Liver (tissue), 3 donors: ENCODE measurements at regions not wholly inside any gene's neighbourhood (a gene's known extent, or its start where the extent isn't known, plus 50 kb on each side); places are given as distances from the start of the nearest gene placed in this dataset.

Experiments
- CTCF ChIP-seq: fragments of 150-350 bp; IDR thresholded peaks from 2 replicates; pipeline ENCODE4 v1.5.1; 2017; ENCODE audit warnings: improper control_type of control experiment, low read depth, low read length; ENCODE audit not compliant: missing input control
- EGR1 ChIP-seq, 2 donors: IDR thresholded peaks; 2 replicates each; pipeline ENCODE4 v1.6.1; 2016 to 2018; ENCODE audit warnings: antibody characterized with exemption in 2 of 2, low read depth in 2 of 2
- HNF4A ChIP-seq, 2 donors: conservative IDR thresholded peaks; 2 replicates each; pipeline ENCODE4 v1.6.1; 2016; ENCODE audit warnings: antibody characterized with exemption in 2 of 2, mild to moderate bottlenecking in 2 of 2
- HNF4G ChIP-seq: IDR thresholded peaks from 2 replicates; pipeline ENCODE4 v1.6.1; 2016; ENCODE audit warnings: antibody characterized with exemption
- MAX ChIP-seq: IDR thresholded peaks from 2 replicates; pipeline ENCODE4 v1.6.1; 2016; ENCODE audit warnings: antibody characterized with exemption
- NR2F2 ChIP-seq: IDR thresholded peaks from 2 replicates; pipeline ENCODE4 v1.6.1; 2016; ENCODE audit warnings: antibody characterized with exemption
- RAD21 ChIP-seq, 2 donors: IDR thresholded peaks; 2 replicates each; pipeline ENCODE4 v1.6.1; 2016; ENCODE audit warnings: antibody characterized with exemption in 2 of 2, mild to moderate bottlenecking in 2 of 2
- REST ChIP-seq: IDR thresholded peaks from 2 replicates; pipeline ENCODE4 v1.6.1; 2016; ENCODE audit warnings: antibody characterized with exemption, mild to moderate bottlenecking
- RXRA ChIP-seq, 2 donors: IDR thresholded peaks; 2 replicates each; pipeline ENCODE4 v1.6.1; 2017 to 2018; ENCODE audit warnings: antibody characterized with exemption in 2 of 2, mild to moderate bottlenecking in 1 of 2
- SP1 ChIP-seq: IDR thresholded peaks from 2 replicates; pipeline ENCODE4 v1.6.1; 2018; ENCODE audit warnings: antibody characterized with exemption, mild to moderate bottlenecking
- TAF1 ChIP-seq: conservative IDR thresholded peaks from 2 replicates; pipeline ENCODE4 v1.6.1; 2016; ENCODE audit warnings: antibody characterized with exemption, mild to moderate bottlenecking
- YY1 ChIP-seq: IDR thresholded peaks from 2 replicates; pipeline ENCODE4 v1.6.1; 2016; ENCODE audit warnings: antibody characterized with exemption, mild to moderate bottlenecking
- ZBTB33 ChIP-seq: IDR thresholded peaks from 2 replicates; pipeline ENCODE4 v1.6.1; 2016; ENCODE audit warnings: antibody characterized with exemption
- donor health status: healthy.
- donor health status: healthy.

DNA sequence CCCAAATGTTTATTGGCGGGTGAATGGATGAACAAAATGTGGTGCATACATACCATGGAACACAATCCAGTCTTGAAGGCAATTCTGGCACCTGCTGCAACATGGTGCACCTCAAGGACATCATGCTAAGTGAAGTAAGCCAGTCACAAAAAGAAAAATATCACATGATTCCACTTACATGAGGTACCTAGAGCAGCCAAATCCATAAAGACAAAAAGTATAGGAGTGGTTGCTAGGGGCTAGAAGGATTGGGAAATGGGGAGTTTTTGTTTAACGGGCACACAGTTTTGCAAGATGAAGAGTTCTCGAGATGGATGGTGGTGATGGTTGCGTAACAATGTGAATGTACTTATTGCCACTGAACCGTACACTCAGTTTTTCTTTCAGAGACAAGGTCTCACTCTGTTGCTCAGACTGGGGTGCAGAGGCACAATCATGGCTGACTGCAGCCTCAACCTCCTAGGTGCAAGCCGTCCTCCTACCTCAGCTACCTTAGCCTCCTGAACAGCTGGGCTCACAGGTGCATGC lies 90.9 kb upstream of the CERS6 start:
- no peak for TF ChIP-seq RAD21 (IDR thresholded peaks at IDR 0.05)
- TF ChIP-seq CTCF, result no peak
- TF ChIP-seq MAX, result no peak
- no peak for TF ChIP-seq NR2F2
- no peak for TF ChIP-seq SP1
- no peak for TF ChIP-seq REST
- TF ChIP-seq EGR1 (IDR thresholded peaks at IDR 0.05; ENCODE audit: low read depth in 2 of 2), result no peak
- TF ChIP-seq HNF4G, result no peak
- TF ChIP-seq HNF4A (conservative IDR thresholded peaks at IDR 0.05), result no peak
- no peak for TF ChIP-seq ZBTB33
- no peak for TF ChIP-seq RXRA (IDR thresholded peaks at IDR 0.05)
- no peak for TF ChIP-seq TAF1
- TF ChIP-seq YY1, result no peak
